22Rv1 (cell line): ENCODE measurements at regions not wholly inside any gene's neighbourhood (a gene's known extent, or its start where the extent isn't known, plus 50 kb on each side); places are given as distances from the start of the nearest gene placed in this dataset.

ENCODE experiments used
- ZFX ChIP-seq: fragments of 450-650 bp; IDR thresholded peaks from 2 replicates; pipeline ENCODE4 v1.6.1; 2017; ENCODE audit warnings: antibody characterized with exemption, borderline replicate concordance
- TF ChIP-seq, protein P1 (sequence below): fragments of 450-650 bp; IDR thresholded peaks from 2 replicates; pipeline ENCODE4 v1.5.1; 2017; ENCODE audit warnings: mild to moderate bottlenecking

DNA sequence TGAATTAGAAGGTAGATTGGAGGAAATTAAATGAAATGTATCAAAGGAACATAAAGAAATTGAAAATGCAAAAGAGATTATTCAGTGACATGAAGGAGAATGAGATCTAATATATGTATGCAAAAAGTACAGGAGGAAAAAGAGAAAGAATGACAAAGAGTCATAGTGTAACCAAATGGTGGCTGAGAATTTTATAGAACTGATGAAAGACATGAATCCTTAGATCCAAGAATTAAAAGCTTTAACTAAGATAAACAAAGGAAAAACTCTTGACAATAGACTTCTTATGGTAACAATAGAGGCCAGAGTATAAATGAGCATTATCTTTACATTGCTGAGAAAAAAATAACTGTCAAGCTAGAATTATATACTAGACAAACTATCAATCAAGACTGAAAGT is 505.4 kb upstream of the CD180 start:
- TF ChIP-seq, protein P1, sequence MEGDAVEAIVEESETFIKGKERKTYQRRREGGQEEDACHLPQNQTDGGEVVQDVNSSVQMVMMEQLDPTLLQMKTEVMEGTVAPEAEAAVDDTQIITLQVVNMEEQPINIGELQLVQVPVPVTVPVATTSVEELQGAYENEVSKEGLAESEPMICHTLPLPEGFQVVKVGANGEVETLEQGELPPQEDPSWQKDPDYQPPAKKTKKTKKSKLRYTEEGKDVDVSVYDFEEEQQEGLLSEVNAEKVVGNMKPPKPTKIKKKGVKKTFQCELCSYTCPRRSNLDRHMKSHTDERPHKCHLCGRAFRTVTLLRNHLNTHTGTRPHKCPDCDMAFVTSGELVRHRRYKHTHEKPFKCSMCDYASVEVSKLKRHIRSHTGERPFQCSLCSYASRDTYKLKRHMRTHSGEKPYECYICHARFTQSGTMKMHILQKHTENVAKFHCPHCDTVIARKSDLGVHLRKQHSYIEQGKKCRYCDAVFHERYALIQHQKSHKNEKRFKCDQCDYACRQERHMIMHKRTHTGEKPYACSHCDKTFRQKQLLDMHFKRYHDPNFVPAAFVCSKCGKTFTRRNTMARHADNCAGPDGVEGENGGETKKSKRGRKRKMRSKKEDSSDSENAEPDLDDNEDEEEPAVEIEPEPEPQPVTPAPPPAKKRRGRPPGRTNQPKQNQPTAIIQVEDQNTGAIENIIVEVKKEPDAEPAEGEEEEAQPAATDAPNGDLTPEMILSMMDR: no peak
- TF ChIP-seq ZFX: no peak
